ENCODE measurements at regions not wholly inside any gene's neighbourhood (a gene's known extent, or its start where the extent isn't known, plus 50 kb on each side); places are given as distances from the start of the nearest gene placed in this dataset.
A peak's percentile ranks its signal among the peaks of the same experiment; 100 is the strongest.

- no peak for DNase-seq
Observed at GRCh38 chr6:95784019-95784418, 206.7 kb downstream of the MANEA start.

GRCh38 chr6:95784869-95785268 lies 207.5 kb downstream of the MANEA start:
- DNase-seq = no peak

- no peak for DNase-seq
Observed at GRCh38 chr6:95785785-95786184, 208.4 kb downstream of the MANEA start.

GRCh38 chr6:95786802-95787201 lies 209.5 kb downstream of the MANEA start:
- no peak for DNase-seq

- no peak for DNase-seq
Observed at GRCh38 chr6:95790787-95791186, 213.5 kb downstream of the MANEA start.

- no peak for DNase-seq
Observed at GRCh38 chr6:95794749-95795148, 217.4 kb downstream of the MANEA start.

GRCh38 chr6:95795927-95796326 lies 218.6 kb downstream of the MANEA start:
- no peak for DNase-seq

- no peak for DNase-seq
Observed at GRCh38 chr6:95797054-95797453, 218.7 kb upstream of the FUT9 start.

GRCh38 chr6:95802978-95803377 lies 212.8 kb upstream of the FUT9 start:
- DNase-seq = no peak

GRCh38 chr6:95803889-95804288 lies 211.9 kb upstream of the FUT9 start:
- no peak for DNase-seq

GRCh38 chr6:95804847-95805541 lies 210.8 kb upstream of the FUT9 start:
- no peak for DNase-seq

- no peak for DNase-seq
Observed at GRCh38 chr6:95805699-95806098, 210.1 kb upstream of the FUT9 start.

- no peak for DNase-seq
Observed at GRCh38 chr6:95815389-95816056, 200.3 kb upstream of the FUT9 start.

GRCh38 chr6:95819461-95819860 lies 196.3 kb upstream of the FUT9 start:
- DNase-seq = no peak

GRCh38 chr6:95819939-95820338 lies 195.8 kb upstream of the FUT9 start:
- DNase-seq = no peak

GRCh38 chr6:95830859-95831557 lies 184.8 kb upstream of the FUT9 start:
- no peak for DNase-seq

- no peak for DNase-seq
Observed at GRCh38 chr6:95837890-95838289, 177.9 kb upstream of the FUT9 start.

- DNase-seq = no peak
Observed at GRCh38 chr6:95841560-95841959, 174.2 kb upstream of the FUT9 start.

GRCh38 chr6:95846652-95847051 lies 169.1 kb upstream of the FUT9 start:
- DNase-seq = no peak

GRCh38 chr6:95847061-95847460 lies 168.7 kb upstream of the FUT9 start:
- no peak for DNase-seq

GRCh38 chr6:95848717-95849116 lies 167.1 kb upstream of the FUT9 start:
- no peak for DNase-seq

- no peak for DNase-seq
Observed at GRCh38 chr6:95856876-95857364, 158.9 kb upstream of the FUT9 start.

- DNase-seq = no peak
Observed at GRCh38 chr6:95865857-95866256, 149.9 kb upstream of the FUT9 start.

GRCh38 chr6:95866732-95867131 lies 149.0 kb upstream of the FUT9 start:
- peak; percentile 3 for DNase-seq
